ENCODE measurements at regions not wholly inside any gene's neighbourhood (a gene's known extent, or its start where the extent isn't known, plus 50 kb on each side); places are given as distances from the start of the nearest gene placed in this dataset.

DNA sequence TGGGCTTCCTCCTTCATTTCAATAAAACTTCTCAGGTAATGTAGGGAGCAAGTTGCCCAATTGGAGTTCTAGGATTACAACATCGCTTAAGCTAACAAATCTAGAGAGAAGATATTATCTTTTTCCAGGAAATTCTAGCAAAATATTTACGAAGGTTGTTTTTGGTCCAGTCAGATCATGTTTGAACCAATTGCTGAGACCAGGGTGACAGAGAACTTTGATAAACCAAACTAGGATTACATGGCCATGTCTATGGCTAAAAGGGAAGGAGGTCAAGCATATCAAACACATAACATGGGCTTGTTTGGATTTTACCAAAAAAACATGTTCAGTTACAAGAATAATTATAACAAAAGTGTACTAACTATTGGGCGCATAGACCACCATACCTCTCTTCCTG is 442.4 kb upstream of the SGCG start:
- H3K27ac ChIP-seq (ENCODE audit: low read length): no peak overlapping the region
- no peaks in the 10 kb centered on the region for H3K9me3 ChIP-seq (ENCODE audit: control insufficient read depth, low read depth, low read length)
- H3K36me3 ChIP-seq (ENCODE audit: control insufficient read depth, low read depth, low read length): no peaks in the 10 kb centered on the region
- H3K9ac ChIP-seq (ENCODE audit: low read length): no peak overlapping the region
- H3K4me3 ChIP-seq (ENCODE audit: low read length): no peak overlapping the region
- no peaks in the 10 kb centered on the region for H3K4me1 ChIP-seq (ENCODE audit: control insufficient read depth, low read depth, low read length)
- H3K27me3 ChIP-seq (ENCODE audit: control insufficient read depth, insufficient read depth, low read length): no peaks in the 10 kb centered on the region

DNA sequence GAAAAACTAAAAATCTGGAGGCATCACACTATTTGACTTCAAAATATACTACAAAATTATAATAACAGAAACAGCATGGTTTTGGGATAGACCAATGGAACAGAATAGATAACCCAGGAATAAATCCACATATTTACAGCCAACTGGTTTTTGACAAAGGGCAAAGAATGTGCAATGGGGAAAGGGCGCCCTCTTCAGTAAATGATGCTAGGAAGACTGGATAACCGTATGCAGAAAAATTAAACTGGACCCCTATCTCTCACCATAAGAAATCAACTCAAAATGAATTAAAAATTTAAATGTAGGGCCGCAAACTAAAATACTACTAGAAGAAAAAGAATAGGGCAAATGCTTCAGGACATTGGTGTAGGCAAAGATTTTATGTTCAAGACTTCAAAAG is 440.5 kb upstream of the SGCG start:
- H3K27me3 ChIP-seq (ENCODE audit: control insufficient read depth, insufficient read depth, low read length): no peaks in the 10 kb centered on the region
- H3K9me3 ChIP-seq (ENCODE audit: control insufficient read depth, low read depth, low read length): no peaks in the 10 kb centered on the region
- no peaks in the 10 kb centered on the region for H3K36me3 ChIP-seq (ENCODE audit: control insufficient read depth, low read depth, low read length)
- H3K27ac ChIP-seq (ENCODE audit: low read length): no peak overlapping the region
- no peak overlapping the region for H3K4me3 ChIP-seq (ENCODE audit: low read length)
- H3K9ac ChIP-seq (ENCODE audit: low read length): no peak overlapping the region
- H3K4me1 ChIP-seq (ENCODE audit: control insufficient read depth, low read depth, low read length): no peaks in the 10 kb centered on the region

DNA sequence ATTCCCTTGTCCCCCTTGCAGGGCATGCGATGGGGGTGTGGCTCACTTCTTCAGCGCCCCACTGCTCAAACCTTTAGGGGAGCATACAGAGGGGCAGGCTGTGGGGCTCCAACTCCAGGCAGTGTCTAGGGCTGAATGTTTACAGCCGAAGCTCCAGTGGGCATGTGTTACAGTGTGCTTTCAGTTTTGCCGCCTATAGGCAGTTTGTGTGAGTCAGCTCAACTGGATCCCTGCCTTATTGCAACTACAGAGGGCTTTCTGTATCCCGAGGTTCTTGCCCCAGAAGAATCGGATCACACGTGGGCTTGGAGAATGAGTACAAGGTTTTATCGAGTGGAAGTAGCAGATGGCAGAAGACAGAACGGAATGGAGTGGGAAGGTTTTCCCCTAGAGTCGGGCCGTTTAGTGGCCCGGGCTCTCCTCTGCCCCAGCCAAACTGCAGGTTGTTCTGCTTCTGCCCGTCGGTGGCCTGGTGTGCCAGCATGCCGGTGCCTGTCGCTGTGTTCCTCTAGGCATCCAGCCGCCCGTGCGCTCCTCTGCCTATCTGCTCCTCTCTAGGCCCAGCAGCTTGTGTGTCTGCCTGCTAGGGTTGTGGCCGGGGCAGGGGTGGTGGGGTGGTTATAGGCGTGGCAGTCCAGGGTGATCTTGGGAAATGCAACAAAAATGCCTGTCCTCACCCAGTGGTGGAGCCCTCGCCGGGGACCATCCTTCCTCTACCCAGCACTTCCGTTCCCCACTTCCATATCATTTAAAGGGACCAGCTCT is 435.9 kb upstream of the SGCG start:
- no peaks in the 10 kb centered on the region for H3K9me3 ChIP-seq (ENCODE audit: control insufficient read depth, low read depth, low read length)
- H3K36me3 ChIP-seq (ENCODE audit: control insufficient read depth, low read depth, low read length): no peaks in the 10 kb centered on the region
- H3K4me3 ChIP-seq (ENCODE audit: low read length): no peak overlapping the region
- H3K27me3 ChIP-seq (ENCODE audit: control insufficient read depth, insufficient read depth, low read length): no peaks in the 10 kb centered on the region
- H3K4me1 ChIP-seq (ENCODE audit: control insufficient read depth, low read depth, low read length): no peaks in the 10 kb centered on the region
- H3K9ac ChIP-seq (ENCODE audit: low read length): no peak overlapping the region
- no peak overlapping the region for H3K27ac ChIP-seq (ENCODE audit: low read length)

DNA sequence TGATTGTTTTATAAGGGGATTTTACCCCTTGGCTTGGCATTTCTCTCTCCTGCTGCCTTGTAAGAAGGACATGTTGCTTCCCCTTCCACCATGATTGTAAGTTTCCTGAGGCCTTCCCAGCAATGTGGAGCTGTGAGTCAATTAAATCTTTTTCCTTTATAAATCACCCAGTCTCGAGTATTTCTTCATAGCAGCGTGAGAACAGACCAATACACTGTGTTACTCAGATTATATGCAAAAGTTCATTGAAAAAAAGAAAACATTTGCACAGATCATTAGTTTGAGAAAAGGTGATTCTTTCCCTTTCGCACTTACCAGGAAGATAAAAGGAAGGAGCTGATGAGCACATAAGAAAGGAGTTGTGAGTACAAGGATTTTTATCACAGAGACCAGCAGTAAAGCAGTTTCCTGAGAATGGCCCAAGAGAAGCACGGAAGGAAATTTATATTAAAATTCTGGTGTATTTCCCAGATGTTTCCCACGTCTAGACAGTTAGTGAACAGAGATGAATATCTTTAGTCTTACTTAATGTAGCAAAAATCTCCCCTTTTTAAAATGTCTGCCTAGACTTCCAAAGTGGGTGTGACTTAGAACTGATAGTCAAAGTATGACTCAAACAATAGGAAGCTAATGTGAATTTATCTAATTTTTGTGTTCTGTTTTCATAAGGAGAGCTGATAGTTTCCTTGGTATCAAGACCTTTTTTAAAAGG is 431.8 kb upstream of the SGCG start:
- no peak overlapping the region for H3K27ac ChIP-seq (ENCODE audit: low read length)
- H3K9ac ChIP-seq (ENCODE audit: low read length): no peak overlapping the region
- no peaks in the 10 kb centered on the region for H3K4me1 ChIP-seq (ENCODE audit: control insufficient read depth, low read depth, low read length)
- no peaks in the 10 kb centered on the region for H3K36me3 ChIP-seq (ENCODE audit: control insufficient read depth, low read depth, low read length)
- no peak overlapping the region for H3K4me3 ChIP-seq (ENCODE audit: low read length)
- no peaks in the 10 kb centered on the region for H3K27me3 ChIP-seq (ENCODE audit: control insufficient read depth, insufficient read depth, low read length)
- no peaks in the 10 kb centered on the region for H3K9me3 ChIP-seq (ENCODE audit: control insufficient read depth, low read depth, low read length)

DNA sequence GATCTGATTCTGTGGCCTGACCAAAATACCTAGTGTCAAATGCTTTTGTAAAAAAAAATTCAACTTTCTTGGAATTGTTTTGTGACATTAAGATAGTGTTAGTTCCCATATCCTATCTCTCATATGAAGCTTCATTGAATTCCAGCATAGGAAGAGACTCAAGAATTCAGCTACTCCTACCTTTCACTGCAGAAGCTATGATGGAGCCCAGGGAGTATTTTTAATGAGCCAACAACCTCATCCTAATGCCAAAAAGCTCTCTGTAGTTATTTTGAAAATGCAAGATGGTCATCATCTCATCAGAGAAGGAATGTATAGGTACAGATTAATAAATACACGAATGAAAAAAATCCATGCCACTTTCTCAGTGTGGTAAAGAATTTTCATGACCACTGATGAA is 431.2 kb upstream of the SGCG start:
- no peak overlapping the region for H3K27ac ChIP-seq (ENCODE audit: low read length)
- no peak overlapping the region for H3K9ac ChIP-seq (ENCODE audit: low read length)
- no peaks in the 10 kb centered on the region for H3K9me3 ChIP-seq (ENCODE audit: control insufficient read depth, low read depth, low read length)
- H3K4me1 ChIP-seq (ENCODE audit: control insufficient read depth, low read depth, low read length): no peaks in the 10 kb centered on the region
- H3K36me3 ChIP-seq (ENCODE audit: control insufficient read depth, low read depth, low read length): no peaks in the 10 kb centered on the region
- H3K4me3 ChIP-seq (ENCODE audit: low read length): no peak overlapping the region
- no peaks in the 10 kb centered on the region for H3K27me3 ChIP-seq (ENCODE audit: control insufficient read depth, insufficient read depth, low read length)

DNA sequence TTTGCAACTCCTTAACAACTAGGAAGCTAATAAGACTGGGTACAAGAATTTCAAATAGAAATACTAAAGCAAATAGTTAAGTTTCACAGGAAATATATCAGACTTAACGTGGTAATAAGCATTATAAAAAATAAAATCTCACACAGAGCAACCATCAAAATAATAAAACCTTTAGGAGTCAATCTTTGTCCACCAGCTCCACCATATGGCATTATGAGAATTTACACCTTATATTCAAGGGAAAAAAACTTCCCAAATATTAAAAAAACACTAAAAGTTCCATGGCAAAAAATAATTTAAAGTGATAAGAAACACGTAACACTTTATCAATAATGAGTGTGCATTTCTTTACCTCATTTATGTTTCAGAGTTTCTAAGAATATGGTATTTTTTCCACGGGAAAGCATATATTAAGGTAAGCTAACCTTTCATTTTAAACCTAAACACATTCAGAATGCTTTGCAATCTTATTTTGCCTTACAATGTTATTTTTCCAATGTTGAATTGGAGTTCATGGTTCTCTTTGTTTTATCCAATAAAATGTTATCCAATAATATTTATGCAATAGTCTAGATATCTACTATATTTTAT is 423.2 kb upstream of the SGCG start:
- H3K9ac ChIP-seq (ENCODE audit: low read length): no peak overlapping the region
- H3K9me3 ChIP-seq (ENCODE audit: control insufficient read depth, low read depth, low read length): no peaks in the 10 kb centered on the region
- no peak overlapping the region for H3K27ac ChIP-seq (ENCODE audit: low read length)
- H3K4me3 ChIP-seq (ENCODE audit: low read length): no peak overlapping the region
- no peaks in the 10 kb centered on the region for H3K27me3 ChIP-seq (ENCODE audit: control insufficient read depth, insufficient read depth, low read length)
- peaks cover 5% of the 10 kb centered on the region for H3K4me1 ChIP-seq (ENCODE audit: control insufficient read depth, low read depth, low read length)
- no peaks in the 10 kb centered on the region for H3K36me3 ChIP-seq (ENCODE audit: control insufficient read depth, low read depth, low read length)

DNA sequence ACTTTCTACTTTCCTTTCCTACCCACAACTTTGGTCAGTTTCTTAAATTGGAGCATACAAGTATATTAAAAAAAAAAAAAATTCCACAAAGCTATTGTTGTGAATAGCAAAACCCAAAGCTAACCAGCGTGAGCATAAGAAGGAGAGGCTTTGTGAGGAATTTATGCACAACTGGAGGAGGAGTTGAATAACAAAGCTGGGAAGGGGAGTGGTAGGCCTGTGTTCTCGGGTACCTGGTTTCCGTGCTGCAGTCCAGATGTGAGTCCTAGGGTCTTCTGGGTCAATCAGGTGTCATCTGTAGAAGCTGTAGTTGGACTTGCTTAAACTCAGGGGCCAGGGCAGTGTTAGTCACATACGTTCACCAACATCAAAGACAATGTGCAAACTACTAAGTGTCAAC is 422.5 kb upstream of the SGCG start:
- Histone ChIP-seq H3K4me3 (ENCODE audit: low read length) (no peak overlapping the region), H3K9me3 (ENCODE audit: control insufficient read depth, low read depth, low read length) (no peaks in the 10 kb centered on the region), H3K9ac (ENCODE audit: low read length) (no peak overlapping the region), H3K36me3 (ENCODE audit: control insufficient read depth, low read depth, low read length) (no peaks in the 10 kb centered on the region), H3K27me3 (ENCODE audit: control insufficient read depth, insufficient read depth, low read length) (no peaks in the 10 kb centered on the region), H3K27ac (ENCODE audit: low read length) (no peak overlapping the region), H3K4me1 (ENCODE audit: control insufficient read depth, low read depth, low read length) (peaks cover 5% of the 10 kb centered on the region)

DNA sequence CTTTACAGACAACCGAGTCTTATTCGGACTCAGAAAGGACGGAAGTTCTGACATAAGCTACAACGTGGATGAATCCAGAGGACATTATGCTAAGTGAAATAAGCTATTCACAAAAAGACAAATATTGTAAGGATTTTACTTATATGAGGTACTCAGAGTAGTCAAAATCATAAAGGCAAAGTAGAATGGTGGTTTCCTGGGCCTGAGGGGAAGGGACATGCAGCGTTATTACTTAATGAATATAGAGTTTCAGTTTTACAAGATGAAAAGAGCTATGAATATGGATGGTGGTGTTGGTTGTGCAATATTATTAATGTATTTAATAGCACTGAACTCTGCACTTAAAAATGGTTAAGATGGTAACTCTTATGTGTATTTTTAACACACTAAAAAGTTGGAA is 419.1 kb upstream of the SGCG start:
- H3K27me3 ChIP-seq (ENCODE audit: control insufficient read depth, insufficient read depth, low read length): no peaks in the 10 kb centered on the region
- no peak overlapping the region for H3K4me3 ChIP-seq (ENCODE audit: low read length)
- no peak overlapping the region for H3K9ac ChIP-seq (ENCODE audit: low read length)
- no peak overlapping the region for H3K27ac ChIP-seq (ENCODE audit: low read length)
- no peaks in the 10 kb centered on the region for H3K36me3 ChIP-seq (ENCODE audit: control insufficient read depth, low read depth, low read length)
- H3K4me1 ChIP-seq (ENCODE audit: control insufficient read depth, low read depth, low read length): peaks cover 5% of the 10 kb centered on the region
- H3K9me3 ChIP-seq (ENCODE audit: control insufficient read depth, low read depth, low read length): no peaks in the 10 kb centered on the region

DNA sequence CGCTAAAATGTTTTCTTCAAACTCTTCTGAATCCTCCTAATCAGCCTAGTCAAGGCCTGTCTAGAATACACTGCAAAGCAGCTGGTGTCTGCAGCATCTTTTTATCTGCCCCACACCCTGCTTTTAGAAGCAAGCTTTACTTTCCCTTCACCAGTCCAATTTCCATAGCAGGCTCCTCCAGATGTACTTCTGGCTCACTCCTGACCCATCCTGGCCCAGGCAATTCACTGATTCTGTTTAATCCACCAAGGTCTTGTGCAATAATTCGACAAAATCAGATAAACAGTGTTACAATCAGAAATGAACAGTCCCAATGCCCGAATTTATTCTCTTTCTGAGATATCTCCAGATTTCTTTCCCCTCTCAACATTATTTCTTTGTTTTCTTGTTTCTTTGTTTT is 415.2 kb upstream of the SGCG start:
- H3K36me3 ChIP-seq (ENCODE audit: control insufficient read depth, low read depth, low read length): no peaks in the 10 kb centered on the region
- H3K27ac ChIP-seq (ENCODE audit: low read length): no peak overlapping the region
- H3K4me3 ChIP-seq (ENCODE audit: low read length): no peak overlapping the region
- H3K9ac ChIP-seq (ENCODE audit: low read length): no peak overlapping the region
- no peaks in the 10 kb centered on the region for H3K27me3 ChIP-seq (ENCODE audit: control insufficient read depth, insufficient read depth, low read length)
- H3K4me1 ChIP-seq (ENCODE audit: control insufficient read depth, low read depth, low read length): no peaks in the 10 kb centered on the region
- H3K9me3 ChIP-seq (ENCODE audit: control insufficient read depth, low read depth, low read length): no peaks in the 10 kb centered on the region

DNA sequence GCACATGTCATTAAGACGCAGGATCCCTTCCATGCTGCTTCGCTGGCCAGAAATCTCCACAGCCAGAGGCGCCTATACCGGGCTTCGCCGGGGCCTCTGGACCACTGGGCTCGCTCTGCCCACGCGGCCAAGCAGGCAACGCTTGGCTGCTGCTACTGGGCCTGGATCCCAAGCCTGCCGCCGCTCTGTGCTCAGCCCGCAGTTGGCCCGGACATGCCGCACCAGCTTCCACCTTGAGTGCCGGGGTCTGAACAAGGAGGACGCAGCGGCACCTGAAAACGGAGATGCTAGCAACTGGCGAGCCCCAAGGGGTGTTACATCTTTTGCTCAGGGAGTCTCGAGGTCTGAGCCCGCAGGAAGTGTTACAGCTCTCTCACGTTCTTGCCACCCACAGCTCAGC is 409.9 kb upstream of the SGCG start:
- no peaks in the 10 kb centered on the region for H3K9me3 ChIP-seq (ENCODE audit: control insufficient read depth, low read depth, low read length)
- H3K9ac ChIP-seq (ENCODE audit: low read length): no peak overlapping the region
- H3K36me3 ChIP-seq (ENCODE audit: control insufficient read depth, low read depth, low read length): no peaks in the 10 kb centered on the region
- no peaks in the 10 kb centered on the region for H3K4me1 ChIP-seq (ENCODE audit: control insufficient read depth, low read depth, low read length)
- no peak overlapping the region for H3K4me3 ChIP-seq (ENCODE audit: low read length)
- H3K27me3 ChIP-seq (ENCODE audit: control insufficient read depth, insufficient read depth, low read length): no peaks in the 10 kb centered on the region
- H3K27ac ChIP-seq (ENCODE audit: low read length): no peak overlapping the region

DNA sequence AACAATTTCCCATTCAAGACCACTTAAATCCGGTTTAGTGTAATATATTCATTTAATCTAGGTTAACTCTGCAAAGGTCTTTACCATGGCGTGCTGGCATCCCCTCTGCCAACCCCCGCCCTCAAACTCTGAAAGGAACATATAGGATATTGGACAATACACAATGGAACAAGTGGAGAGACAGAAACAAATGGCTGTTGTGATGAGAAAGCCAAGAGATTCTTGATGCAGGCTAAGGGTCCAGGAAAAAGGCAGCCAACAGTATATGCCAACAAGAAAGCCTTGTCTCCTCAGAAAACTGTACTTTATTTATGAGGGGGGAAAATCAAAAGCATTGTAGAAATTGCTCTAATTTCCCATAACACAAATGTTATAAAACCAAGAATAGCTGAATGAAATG is 407.3 kb upstream of the SGCG start:
- Histone ChIP-seq H3K9ac (ENCODE audit: low read length) (no peak overlapping the region), H3K4me1 (ENCODE audit: control insufficient read depth, low read depth, low read length) (no peaks in the 10 kb centered on the region), H3K27ac (ENCODE audit: low read length) (no peak overlapping the region), H3K27me3 (ENCODE audit: control insufficient read depth, insufficient read depth, low read length) (no peaks in the 10 kb centered on the region), H3K36me3 (ENCODE audit: control insufficient read depth, low read depth, low read length) (no peaks in the 10 kb centered on the region), H3K9me3 (ENCODE audit: control insufficient read depth, low read depth, low read length) (no peaks in the 10 kb centered on the region), H3K4me3 (ENCODE audit: low read length) (no peak overlapping the region)
